ELR (cell line): ENCODE measurements at regions not wholly inside any gene's neighbourhood (a gene's known extent, or its start where the extent isn't known, plus 50 kb on each side); places are given as distances from the start of the nearest gene placed in this dataset.
"Not testable (repeated sequence)": the region's sequence is repeated elsewhere in the genome, so short reads cannot be mapped to it uniquely, and the experiment has no call there.

Experiments used
- DNase-seq: peaks from one replicate; pipeline ENCODE4 v3.0.0-alpha.2; 2015; ENCODE audit warnings: low read depth

DNA sequence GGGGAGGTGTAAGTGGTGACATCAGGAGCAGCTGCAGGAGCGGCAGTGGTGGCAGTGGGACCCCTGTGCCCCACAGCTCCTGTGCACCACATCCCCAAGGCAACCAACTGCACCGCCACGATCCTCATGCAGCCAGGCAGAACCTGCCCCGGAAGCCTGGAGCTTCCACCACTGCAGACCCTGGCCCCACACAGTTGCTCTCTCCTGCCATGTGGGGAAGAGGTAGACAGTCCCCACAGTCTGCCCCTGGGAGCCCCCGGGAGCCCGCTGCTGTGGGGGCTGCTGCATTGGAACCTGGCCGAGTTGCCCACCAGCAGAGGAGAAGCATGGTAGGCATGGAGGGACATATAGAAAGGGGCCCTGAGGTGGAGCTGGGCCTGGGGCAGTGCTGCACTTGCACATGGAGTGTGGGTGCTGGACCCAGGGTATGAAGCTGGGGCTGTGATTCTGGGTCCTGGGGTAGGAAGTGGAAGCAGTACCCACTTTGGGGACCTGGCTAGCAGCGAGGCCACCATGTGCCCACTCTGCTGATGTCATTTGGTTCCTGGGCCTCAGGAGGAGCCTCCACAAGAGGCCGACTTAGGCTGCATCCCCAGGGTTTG lies 623.3 kb upstream of the LRRTM4 start:
- DNase-seq: no peak

DNA sequence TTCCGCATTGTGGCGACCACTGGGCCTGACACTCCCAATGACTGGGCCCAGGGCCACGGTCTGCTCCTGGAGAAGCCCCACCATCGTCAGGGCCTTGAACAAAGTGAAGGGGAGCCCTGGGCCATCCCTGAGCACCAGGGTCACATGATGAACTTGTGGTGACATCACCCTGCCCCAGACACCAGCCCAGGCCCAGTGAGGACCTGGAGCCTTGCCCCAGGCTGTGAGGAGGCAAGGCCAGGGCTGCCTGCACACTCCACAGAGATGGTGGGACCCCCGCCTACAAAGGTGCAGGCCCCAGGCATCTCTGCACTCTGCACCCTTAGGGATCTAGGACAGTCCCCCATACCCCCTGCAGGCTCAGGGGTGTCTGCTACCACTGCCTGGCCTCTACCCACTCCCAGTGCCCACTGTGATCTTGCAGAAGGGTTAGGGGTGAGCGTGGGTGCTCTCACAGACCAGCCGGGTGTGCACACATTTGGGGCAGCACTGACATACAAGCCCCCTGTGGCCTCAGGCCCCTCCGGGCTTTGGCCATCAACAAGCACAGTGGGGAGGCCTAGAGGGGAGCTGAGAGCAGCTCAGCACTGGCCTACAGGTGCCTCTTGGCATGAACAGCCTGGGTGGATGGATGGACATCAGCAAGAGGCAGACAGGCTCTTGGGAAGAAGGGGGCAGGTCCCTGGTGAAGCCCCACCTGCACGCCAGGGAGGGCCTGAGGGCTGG lies 624.0 kb upstream of the LRRTM4 start:
- DNase-seq: no peak

DNA sequence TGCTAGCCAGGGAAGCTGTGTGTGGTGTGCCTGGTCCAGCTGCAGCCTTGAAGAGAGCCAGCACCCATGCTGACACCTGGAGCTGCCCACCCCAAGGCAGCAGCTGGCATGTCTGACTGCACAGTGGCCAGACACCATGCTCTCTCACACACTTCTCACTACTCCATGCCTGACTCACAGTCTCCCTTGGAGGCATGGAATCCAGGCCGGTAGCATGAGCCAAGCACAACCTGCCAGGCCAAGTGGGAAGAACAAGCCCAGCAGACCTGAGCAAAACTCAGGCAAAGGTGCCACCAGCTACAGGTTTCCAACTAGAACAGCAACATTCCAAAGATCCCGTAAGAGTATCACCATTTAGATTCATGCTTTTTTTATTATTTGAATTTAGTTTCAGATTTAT lies 625.3 kb upstream of the LRRTM4 start:
- DNase-seq: no peak

DNA sequence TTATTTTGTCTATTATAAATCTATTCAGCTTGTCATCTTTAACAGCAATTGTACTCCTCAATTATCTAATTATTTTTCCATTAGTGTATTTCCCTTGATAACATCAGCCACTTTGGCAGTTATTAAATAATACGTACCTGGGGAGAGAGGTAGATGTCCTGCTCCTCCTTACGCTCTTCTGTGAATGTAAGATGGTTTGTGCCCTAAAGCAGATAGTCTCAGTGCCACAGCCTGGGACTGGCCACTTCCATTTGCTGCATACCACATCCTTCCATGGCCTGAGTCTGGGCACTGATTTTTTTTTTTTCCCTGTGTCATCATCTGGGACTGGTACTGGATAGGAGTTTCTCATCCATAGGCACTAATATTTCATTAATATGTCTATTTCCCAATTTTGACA lies 632.4 kb upstream of the LRRTM4 start:
- DNase-seq: no peak

DNA sequence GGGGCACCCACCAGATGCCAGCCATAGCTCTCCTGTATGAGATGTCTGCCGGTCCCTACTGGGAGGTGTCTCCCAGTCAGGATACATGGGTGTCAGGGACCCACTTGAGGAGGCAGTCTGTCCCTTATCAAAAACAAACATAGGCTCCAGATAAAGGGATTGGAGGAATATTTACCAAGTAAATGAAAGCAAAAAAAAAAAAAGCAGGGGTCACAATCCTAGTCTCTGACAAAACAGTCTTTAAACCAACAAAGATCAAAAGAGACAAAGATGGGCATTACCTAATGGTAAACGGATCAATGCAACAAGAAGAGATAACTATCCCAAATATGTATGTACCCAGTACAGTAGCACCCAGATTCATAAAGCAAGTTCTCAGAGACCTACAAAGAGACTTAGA lies 640.0 kb upstream of the LRRTM4 start:
- no peak for DNase-seq

DNA sequence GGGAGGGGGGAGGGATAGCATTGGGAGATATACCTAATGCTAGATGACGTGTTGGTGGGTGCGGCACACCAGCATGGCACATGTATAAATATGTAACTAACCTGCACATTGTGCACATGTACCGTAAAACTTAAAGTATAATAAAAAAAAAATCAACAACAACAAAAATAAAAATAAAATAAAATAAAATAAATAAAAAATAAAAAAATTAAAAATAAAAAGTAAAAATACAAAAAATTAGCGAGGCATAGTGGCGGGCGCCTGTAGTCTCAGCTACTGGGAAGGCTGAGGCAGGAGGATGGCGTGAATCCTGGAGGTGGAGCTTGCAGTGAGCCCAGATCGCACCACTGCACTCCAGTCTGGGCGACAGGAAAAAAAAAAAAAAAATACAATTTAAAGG lies 650.0 kb upstream of the LRRTM4 start:
- DNase-seq: not testable (repeated sequence)

DNA sequence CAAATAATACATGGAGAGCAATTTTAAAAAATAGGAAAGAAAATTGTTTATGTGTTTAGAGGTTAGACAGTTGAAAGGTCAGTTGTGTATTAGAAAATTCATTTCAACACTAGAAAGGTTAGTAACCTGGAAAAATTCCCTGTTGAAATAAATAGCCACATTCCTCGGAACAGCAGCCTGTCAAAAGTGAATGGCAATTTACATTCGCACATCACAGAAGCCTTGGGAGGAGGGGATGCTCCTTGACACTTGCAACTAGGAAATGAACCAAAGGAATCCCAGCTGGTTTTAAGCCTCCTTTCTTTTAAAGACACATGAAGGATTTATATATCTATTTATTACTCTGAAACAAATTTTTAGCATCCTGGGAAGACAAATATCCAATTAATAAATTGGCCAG lies 653.5 kb upstream of the LRRTM4 start:
- DNase-seq: no peak

DNA sequence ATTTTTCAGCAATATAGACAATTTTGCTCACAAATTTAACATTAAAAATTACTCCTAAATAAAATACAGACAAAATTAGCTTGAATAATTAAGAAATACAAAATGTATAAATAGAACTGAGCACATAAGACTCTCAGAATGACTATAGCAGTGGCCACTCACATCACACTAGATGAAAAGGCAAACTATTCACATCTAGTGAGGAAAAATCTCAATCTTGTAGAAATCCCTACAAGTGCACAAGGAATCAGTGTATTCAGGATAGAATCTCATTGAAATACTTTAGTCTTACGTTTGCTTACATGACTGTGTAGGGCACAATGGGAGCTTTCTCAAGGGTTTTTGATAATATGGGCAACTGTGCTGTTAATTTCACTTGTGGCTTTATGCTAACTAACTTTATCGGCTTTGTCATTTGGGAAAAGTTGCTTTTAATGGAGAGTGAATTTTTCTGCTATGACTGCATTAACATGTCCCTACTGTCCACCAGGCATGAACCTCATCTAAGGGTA lies 678.9 kb upstream of the LRRTM4 start:
- DNase-seq: no peak

DNA sequence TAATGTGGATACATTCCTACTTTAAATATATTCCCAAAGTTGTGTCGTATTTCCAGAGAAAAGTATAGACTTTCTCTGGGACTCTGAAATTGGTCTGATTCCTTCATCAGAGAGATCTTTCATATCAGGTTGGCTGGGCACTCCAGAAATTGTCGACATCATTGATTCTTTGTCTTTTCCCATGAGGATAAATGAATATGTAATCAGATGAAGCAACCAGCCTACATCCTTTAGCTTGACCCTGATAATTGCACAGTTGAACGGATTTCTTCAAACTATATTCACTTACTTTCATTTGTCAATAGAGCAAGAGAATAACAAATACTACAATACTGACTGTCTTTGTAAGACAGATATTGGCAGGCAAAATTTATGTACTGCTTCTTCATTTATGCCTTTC lies 680.2 kb upstream of the LRRTM4 start:
- no peak for DNase-seq

DNA sequence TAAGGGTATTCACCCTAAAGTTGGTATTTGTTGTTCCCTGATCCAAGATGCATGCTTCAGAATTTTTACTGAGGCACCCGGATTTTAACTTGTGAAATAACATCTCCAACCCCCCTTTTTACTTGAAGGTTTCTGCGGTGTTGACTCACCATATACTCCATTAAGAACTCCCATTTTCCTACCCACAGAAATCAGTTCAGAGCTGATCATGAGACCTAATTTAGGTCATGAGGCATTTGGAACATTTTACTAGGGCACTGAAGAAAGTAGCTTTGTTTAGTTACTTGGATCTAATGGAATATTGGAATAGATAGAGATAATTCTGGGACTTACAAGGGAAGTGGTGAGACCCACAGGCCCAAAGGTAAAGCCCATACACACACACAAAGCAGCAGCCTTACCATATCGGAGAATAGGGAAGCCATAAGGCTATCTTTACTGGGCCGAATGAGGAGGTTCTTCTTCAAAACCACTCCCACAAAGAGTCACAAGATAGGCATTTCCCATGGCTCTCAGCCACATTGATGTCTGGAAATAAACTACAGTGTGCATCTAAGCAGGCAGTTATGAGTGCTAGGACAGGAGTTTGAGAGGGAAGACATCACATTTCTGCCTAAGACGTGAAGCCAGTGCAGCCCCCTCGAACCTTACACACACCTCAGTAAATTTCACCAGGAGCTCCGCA lies 681.0 kb upstream of the LRRTM4 start:
- DNase-seq: no peak

DNA sequence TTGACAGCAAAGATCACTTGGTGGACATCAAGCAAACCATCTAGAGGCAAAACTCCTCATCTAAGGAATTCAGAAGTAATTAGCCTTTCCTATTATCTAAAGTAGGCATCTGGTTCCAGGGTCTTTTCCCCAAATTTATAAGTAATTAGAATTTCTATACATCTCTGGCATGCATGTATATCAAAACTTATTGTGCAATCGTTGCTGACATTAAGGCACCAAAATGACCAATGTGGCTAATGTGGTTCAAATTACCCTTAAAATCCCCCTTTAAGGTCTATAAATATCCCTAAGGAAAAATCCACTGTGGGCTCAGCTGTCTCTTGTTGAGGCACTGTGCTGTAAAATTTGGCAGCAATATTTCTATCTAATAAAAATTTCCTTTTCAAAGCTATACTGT lies 695.9 kb upstream of the LRRTM4 start:
- no peak for DNase-seq

DNA sequence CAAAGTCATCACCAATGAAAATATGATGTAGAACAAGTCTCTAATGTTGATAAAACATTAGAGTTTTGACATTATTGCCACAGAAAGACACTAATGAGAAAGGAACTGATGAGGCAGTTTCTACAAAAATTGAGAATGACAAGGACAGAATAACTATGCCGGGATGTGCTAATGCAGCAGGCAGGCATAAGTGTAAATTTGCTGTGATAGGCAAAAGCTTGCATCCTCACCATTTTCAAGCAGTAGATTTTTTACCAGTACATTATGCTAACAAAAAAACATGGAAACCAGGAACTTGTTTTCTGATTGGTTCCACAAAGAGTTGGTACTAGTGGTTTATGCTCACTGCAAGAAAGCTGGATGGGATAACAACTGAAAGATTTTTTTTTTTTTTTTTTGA lies 715.5 kb upstream of the LRRTM4 start:
- no peak for DNase-seq

DNA sequence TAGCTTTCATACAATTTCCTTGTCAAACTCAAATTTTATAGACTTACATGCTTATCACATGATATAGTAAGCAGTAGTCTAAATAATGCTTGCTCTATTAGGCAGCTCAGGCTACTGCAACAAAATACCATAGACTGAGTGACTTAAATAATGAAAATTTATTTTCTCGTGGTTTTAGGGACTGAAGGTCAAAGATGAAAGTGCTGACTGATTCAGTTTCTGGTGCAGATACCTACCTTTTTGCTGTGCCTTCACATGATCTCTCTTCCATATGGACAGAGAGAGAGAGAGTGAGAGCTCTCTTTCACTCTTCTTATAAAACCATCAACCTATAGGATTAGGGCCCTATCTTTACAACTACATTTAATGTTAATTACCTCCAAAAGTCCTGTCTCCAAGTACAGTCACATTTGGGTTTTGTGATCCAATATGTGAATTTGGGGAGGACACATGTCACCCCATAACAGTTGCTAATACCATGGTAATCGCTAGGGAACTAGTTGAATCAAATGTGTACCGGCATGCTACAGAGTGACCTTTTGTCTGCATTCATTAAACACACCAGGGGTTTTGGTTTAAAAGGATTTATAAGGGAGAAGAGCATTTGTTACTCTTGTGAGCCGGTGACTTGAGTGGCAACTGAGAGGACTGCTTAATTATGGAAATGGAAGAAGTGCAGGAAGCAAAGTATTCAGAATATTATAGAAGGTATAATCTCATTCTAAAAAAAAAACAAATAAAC lies 723.4 kb upstream of the LRRTM4 start:
- no peak for DNase-seq

DNA sequence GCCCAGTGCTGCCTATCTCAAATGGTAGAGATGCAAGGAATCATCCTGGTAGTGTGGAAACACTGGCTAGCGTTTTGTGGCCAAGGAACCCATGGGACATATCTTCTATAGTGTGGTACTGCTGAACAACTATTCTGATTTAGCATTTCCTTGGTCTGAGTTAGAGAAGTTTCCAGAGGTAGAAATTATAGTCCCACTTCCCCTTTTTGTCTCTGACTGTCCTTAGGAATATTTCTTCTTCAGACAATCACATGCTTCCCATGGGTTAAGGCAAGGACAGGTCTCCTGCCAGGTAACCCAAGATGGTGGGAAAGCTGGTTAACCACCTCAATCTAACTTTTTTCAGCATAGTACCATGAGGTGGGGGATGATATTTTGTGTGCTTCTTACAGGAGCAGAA lies 729.5 kb upstream of the LRRTM4 start:
- no peak for DNase-seq

DNA sequence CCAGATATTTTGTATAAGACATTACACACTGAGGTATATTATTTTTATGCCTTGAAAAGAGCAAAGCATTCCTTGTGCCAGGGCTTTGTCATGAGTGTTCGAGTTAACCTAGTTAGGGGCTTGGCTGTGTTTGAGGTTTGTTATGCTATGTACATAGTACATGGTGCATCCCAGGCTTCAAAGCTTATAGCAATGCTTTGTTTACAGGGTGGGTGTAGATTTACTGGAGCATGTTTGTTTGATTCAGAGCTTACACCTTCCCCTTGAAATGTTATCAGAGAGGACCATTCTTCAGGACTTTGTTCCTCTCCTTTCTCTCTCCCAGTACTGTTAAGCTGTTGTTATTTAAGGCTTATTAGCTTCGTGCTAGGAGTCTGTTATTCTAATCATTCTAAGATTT lies 738.7 kb upstream of the LRRTM4 start:
- no peak for DNase-seq

DNA sequence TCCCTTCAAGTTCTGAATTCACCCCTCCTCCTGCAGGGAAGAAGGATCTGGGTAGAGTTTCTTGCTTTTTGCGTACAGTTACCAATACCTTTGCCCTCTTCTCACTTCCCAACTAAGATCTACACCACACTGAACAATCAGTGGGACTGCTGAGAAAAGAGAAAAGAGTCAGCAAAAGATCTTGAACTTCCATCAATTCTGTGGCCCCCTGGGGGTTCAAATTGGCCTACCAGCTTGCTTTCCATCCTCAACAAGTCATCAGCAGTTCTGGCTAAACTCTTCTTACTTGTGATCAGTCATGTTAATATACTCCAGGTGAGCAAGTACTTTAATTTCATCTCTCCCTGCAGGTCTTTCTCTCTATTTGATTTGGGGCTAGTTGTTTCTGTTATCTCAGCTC lies 739.3 kb upstream of the LRRTM4 start:
- no peak for DNase-seq

DNA sequence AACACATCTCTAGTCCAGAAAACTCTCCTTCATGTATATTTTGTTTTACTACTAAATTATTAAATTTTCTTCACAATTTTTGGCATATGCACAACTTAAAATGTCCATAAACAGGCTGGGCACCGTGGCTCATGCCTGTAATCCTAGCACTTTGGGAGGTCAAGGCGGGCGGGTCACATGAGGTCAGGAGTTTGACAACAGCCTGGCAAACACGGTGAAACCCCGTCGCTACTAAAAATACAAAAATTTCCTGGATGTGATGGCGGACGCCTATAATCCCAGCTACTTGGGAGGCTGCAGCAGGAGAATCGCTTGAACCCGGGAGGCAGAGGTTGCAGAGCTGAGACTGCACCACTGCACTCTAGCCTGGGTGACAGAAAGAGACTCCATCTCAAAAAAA lies 739.9 kb upstream of the LRRTM4 start:
- not testable (repeated sequence) for DNase-seq

DNA sequence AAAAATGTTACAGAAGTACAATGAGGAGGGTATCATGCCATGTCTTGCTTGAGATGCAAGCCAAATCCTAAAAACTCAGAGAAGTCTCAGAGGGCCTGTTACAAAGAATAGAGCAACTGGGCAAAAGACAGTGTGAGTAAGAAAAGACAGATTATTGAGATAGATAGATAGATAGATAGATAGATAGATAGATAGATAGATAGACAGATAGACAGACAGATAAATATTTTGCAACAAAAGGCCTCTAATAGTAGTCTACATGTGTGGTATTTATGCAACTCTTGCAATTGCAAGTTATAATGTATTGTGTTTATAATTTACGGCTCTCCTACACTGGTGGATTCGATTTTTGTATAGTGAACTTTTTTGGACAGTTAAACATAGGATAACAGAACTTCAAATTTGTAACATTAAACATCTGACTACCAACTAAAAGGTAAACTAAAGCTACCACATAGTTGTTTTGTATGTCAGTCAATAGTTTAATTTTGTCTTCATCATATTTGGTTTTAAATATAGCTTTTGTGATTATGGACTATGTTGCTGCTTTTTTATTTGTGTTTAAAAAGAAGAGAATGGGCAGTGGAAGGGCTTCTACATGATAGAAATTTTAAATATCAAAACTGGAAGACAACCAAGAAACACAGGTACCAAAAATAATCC lies 740.7 kb upstream of the LRRTM4 start:
- DNase-seq: no peak

DNA sequence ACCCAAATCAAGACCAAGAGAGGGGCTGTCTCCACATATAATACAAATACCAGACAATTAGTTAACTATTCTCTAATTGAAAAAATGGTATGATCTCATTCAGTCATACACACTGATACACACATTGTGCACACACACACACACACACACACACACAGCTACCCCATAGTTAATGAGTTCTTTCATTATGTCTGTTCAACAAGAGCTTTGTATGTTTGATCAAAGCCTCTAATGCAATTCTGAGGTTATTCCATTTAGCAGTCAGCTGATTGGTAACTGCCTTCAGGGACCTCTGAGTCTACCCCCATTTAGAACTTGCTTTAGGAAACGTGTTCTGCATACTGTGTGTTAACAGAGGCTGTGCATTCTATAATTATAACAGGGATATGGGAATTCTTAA lies 741.4 kb upstream of the LRRTM4 start:
- DNase-seq: no peak

DNA sequence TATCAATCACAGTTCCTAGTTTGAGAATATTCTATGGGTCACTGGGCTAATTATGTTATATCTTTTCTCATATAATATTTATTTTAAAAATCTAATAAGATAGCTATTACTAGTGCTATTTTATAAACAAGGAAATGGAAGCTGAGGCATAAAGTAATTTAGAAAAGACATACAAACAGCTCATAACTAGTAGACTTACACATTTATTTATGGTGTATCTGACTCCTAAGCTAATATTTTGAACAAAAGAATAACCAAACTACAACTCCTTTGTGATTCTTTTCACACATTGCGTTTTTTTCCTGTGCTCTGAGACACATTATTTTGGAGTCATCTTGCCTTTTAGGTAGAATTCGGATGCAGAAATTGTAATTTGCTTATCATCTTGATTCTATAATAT lies 742.0 kb upstream of the LRRTM4 start:
- no peak for DNase-seq

DNA sequence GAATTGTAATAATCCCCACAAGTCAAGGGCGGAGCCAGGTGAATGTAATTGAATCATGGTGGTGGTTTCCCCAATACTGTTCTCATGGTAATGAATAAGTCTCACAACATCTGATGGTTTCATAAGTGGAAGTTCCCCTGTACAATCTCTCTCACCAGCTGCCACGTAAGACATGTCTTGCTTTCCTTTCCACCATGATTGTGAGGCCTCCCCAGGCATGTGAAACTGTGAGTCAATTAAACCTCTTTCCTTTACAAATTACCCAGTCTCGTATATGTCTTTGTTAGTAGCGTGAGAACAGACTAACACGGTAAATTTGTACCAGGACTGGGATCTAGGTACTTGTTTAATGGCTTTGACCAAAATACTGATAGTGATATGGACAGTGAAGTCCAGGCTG lies 744.3 kb upstream of the REG3G start:
- no peak for DNase-seq

DNA sequence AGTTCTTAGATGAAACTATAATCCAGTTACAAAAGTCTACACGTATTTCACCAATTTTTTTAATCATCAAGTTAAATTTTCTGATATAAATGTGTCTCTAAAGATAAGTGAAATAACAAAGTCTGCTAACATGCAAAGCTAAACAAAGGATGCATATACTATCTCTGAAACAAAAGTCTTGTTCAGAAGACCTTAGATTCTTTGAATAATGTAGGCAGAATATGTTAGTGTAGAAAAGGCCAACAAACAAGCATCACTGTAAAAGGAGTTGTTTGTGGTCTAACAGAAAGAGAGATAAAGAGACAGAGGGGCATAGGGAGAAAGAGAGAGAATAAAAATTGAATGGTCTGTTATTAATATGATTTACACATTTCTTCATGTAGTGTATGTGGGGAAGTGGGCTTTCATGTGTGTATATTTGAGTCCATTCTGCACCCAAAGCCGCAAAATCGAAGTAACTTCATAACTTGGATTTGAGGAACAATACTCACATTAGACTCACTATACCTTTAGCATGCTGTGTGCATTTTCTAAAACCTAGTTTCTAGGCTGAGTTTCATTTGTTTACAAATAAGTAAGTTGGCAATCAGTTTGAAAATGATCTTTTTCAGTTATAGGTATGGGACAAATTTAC lies 734.8 kb upstream of the REG3G start:
- no peak for DNase-seq
